GM12875 (cell line): ENCODE measurements at regions not wholly inside any gene's neighbourhood (a gene's known extent, or its start where the extent isn't known, plus 50 kb on each side); places are given as distances from the start of the nearest gene placed in this dataset.
"Not testable (repeated sequence)": the region's sequence is repeated elsewhere in the genome, so short reads cannot be mapped to it uniquely, and the experiment has no call there.

Source experiments
- H3K4me3 ChIP-seq: one replicate; pipeline ENCODE4 v1.5.1; 2011; ENCODE audit warnings: low read depth, low read length, control low read depth
- CTCF ChIP-seq: IDR thresholded peaks from 2 replicates; pipeline ENCODE4 v1.5.1; 2011; ENCODE audit warnings: low read depth, mild to moderate bottlenecking, control low read depth, inconsistent platforms, low read length, moderate library complexity, borderline replicate concordance; ENCODE audit not compliant: insufficient read depth

- no peak overlapping the region for H3K4me3 ChIP-seq
- no peak for TF ChIP-seq CTCF
Measured at GRCh38 chr6:140533526-140533925, 1159.1 kb upstream of the CITED2 start.

GRCh38 chr6:140504776-140505175, 1130.3 kb upstream of the CITED2 start:
- TF ChIP-seq CTCF = no peak
- no peak overlapping the region for H3K4me3 ChIP-seq

DNA sequence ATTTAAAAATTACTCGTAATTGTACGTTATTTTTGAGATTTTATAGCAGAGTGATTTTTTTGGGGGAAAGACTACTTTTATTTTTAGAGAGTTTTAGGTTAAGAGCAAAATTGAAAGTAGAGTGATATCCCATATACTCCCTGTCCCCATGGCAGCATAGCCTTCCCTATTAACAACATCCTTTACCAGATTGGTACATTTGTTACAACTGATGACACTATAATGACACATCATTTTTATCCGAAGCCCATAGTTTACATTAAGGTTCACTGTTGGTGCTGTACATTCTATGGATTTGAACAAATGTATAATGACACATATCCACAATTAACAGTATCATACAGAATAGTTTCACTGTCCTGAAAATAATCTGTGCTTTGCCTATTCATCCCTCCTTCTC, 1126.4 kb upstream of the CITED2 start:
- TF ChIP-seq CTCF = no peak

DNA sequence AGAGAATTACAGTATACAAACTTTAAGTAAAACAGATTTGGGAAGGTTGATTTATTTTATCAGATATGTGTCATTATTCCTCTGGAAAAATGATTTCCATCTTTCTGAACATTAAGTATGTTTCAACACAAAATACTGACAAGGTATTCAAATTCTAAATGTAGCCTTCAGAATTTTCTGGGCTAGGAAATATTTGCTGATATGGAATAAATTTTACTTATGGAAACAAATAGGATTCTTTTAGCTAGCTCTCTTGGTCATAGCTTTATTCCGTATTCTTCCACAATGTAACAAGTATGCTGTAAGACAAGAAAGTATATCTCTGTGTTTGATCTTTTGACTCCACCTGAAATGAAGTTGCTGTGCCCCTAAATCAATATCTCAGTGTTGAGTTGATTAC, 1125.2 kb upstream of the CITED2 start:
- no peak for TF ChIP-seq CTCF

More for the DNA sequence above, 1126.4 kb upstream of the CITED2 start:
- no peak overlapping the region for H3K4me3 ChIP-seq

DNA sequence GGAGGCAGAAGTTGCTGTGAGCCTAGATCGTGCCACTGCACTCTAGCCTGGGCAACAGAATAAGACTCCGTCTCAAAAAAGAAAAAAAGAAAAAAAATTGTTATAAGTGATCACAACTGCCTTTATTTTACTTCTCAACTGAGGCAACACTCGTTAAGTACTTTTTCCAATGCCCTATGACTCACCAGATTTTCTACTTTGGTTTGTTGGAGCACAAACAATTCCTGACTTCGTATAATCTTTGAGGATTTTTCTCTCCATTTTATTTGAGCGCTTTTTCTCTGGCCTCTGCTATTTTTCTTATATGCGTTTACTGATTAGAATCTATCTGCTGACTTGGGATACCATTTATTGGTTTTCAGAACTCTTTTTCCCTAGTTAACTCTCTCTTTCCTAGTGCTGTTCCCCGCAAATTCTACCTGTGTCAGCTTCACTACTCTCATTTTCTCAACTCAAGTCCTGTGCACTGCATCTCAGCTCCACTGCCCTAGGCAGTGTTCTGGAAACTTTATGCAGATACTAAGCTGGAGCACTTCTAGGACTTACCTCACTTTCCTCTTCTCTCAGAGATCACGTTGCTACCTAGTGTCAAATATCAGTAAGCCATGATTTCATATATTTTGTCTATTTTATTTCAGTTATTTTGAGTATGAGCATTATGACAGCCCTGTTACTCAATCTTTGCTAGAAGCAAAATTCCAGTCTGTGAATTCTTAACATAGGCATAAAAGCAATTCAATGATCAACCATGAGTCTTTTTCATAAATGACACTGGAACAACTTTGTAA, 1120.1 kb upstream of the CITED2 start:
- TF ChIP-seq CTCF = no peak
- H3K4me3 ChIP-seq = no peak overlapping the region

More for the DNA sequence above, 1125.2 kb upstream of the CITED2 start:
- no peak overlapping the region for H3K4me3 ChIP-seq

GRCh38 chr6:140493470-140493869, 1119.0 kb upstream of the CITED2 start:
- H3K4me3 ChIP-seq = not testable (repeated sequence)

DNA sequence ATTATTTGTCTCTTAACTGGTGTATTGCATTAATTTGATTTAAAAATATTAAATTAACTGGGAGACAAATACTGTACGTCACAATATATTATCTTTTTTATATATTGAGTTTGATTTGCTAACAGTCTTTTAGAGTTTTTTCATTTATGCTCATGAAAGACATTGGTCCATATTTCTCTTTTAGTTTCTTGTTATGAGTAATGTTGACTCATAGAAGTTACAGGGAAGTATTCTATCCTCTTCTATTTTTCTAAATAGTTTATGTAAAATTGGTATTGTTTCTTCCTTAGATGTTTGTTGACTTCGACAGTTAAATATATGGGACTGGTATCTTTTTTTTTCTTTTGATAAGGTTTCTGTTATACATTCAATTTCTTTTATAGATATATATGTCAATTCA, 1115.6 kb upstream of the CITED2 start:
- TF ChIP-seq CTCF = no peak
- no peak overlapping the region for H3K4me3 ChIP-seq
